HCT116 (cell line): ENCODE measurements at regions not wholly inside any gene's neighbourhood (a gene's known extent, or its start where the extent isn't known, plus 50 kb on each side); places are given as distances from the start of the nearest gene placed in this dataset.

ENCODE experiments used
- ATAC-seq: fragments of 200-7000 bp; cut with Tn5 transposase; 2 replicates; pipeline ENCODE4 v1.9.1; 2020; ENCODE audit warnings: mild to moderate bottlenecking, moderate library complexity
- BruUV-seq: library from RNA; stranded (reverse); fragments of 400-500 nt; replicated peaks from 2 replicates; lab custom pipeline; 2021; lab: Mats Ljungman, UMichigan
- CTCF ChIA-PET: fragments of 300-600 bp; sonication (Branson Sonifier 250); formaldehyde crosslinking; loops from one replicate; lab custom pipeline; 2021; ENCODE audit warnings: antibody characterized with exemption; lab: Charles Lee
- POLR2A ChIA-PET: fragments of 300-600, 350-600 bp; sonication (Branson Sonifier 250); formaldehyde crosslinking; loops from one replicate; lab custom pipeline; 2021; ENCODE audit warnings: antibody characterized with exemption; lab: Charles Lee
- RAD21 ChIA-PET, 2 experiments: fragments of 300-600 bp; sonication (Branson Sonifier 250); formaldehyde crosslinking; loops; one replicate each; lab custom pipeline; 2023; ENCODE audit warnings: low total read pairs in 2 of 2; ENCODE audit not compliant: uncharacterized antibody in 2 of 2, unreplicated experiment in 2 of 2, low non-redundant PET in 1 of 2; lab: Charles Lee
- DNase-seq: peaks from one replicate; pipeline ENCODE4 v3.0.0-alpha.2; 2010; ENCODE audit warnings: low read depth, low spot score
- H2AFZ ChIP-seq: fragments of 200-600 bp; shearing (Covaris generic), sonication (generic); 2 replicates; pipeline ENCODE4 v1.6.1; 2017; ENCODE audit warnings: low read depth, mixed run types, mixed read lengths, antibody characterized with exemption, low read length; ENCODE audit not compliant: poor library complexity, severe bottlenecking
- H3K27ac ChIP-seq: 2 replicates; pipeline ENCODE4 v1.5.1; 2012; ENCODE audit warnings: low read depth, low read length
- H3K27me3 ChIP-seq: fragments of 200-600 bp; sonication (generic); 2 replicates; pipeline ENCODE4 v1.6.1; 2016; ENCODE audit warnings: mixed run types, low read length, mixed read lengths; ENCODE audit not compliant: insufficient read depth
- H3K36me3 ChIP-seq, 2 experiments: fragments of 200-500 bp in 1 of 2; fragments of 200-600 bp in 1 of 2; sonication (Bioruptor generic) in 1 of 2; sonication (generic) in 1 of 2; 2 replicates each; pipeline versions ENCODE4 v1.5.1 to v1.6.1; 2014 to 2016; ENCODE audit warnings: low read length in 2 of 2, inconsistent platforms in 1 of 2, mixed read lengths in 1 of 2, mixed run types in 1 of 2; ENCODE audit not compliant: insufficient read depth in 2 of 2, control insufficient read depth in 1 of 2
- H3K4me1 ChIP-seq, 2 experiments: fragments of 200-600 bp in 1 of 2; sonication (generic) in 1 of 2; 2 replicates each; pipeline versions ENCODE4 v1.5.1 to v1.6.1; 2012 to 2017; ENCODE audit warnings: low read length in 2 of 2, inconsistent platforms in 1 of 2, mild to moderate bottlenecking in 1 of 2, mixed read lengths in 1 of 2, mixed run types in 1 of 2, moderate library complexity in 1 of 2; ENCODE audit not compliant: insufficient read depth in 2 of 2, control insufficient read depth in 1 of 2
- H3K4me2 ChIP-seq: fragments of 200-600 bp; sonication (generic); 2 replicates; pipeline ENCODE4 v1.6.1; 2017; ENCODE audit warnings: mixed run types, low read length, mixed read lengths
- H3K4me3 ChIP-seq, 2 experiments: fragments of 200-600 bp in 1 of 2; sonication (generic) in 1 of 2; replicated peaks in 1 of 2; 2 replicates each; pipeline ENCODE4 v1.5.1; 2011 to 2016; ENCODE audit warnings: low read length in 2 of 2, control low read depth in 1 of 2, low read depth in 1 of 2, mild to moderate bottlenecking in 1 of 2, mixed read lengths in 1 of 2, mixed run types in 1 of 2
- H3K79me2 ChIP-seq: fragments of 200-600 bp; sonication (generic); 2 replicates; pipeline ENCODE4 v1.6.1; 2017; ENCODE audit warnings: mild to moderate bottlenecking, mixed run types, low read length, moderate library complexity, mixed read lengths; ENCODE audit not compliant: insufficient read depth
- H3K9ac ChIP-seq: fragments of 200-600 bp; sonication (generic); 2 replicates; pipeline ENCODE4 v1.6.1; 2016; ENCODE audit warnings: low read length, mixed read lengths
- H3K9me2 ChIP-seq: fragments of 200-600 bp; sonication (generic), shearing (Covaris generic); 2 replicates; pipeline ENCODE4 v1.6.1; 2017; ENCODE audit warnings: mixed run types, mild to moderate bottlenecking, moderate library complexity; ENCODE audit not compliant: insufficient read depth
- H3K9me3 ChIP-seq, 2 experiments: fragments of 200-500 bp in 1 of 2; fragments of 200-600 bp in 1 of 2; sonication (Bioruptor generic) in 1 of 2; sonication (generic) in 1 of 2; 2 replicates each; pipeline ENCODE4 v1.6.1; 2014 to 2017; ENCODE audit warnings: low read length in 2 of 2, mixed read lengths in 2 of 2, inconsistent platforms in 1 of 2, low read depth in 1 of 2, mild to moderate bottlenecking in 1 of 2, mixed run types in 1 of 2, moderate library complexity in 1 of 2; ENCODE audit not compliant: control insufficient read depth in 1 of 2, insufficient read depth in 1 of 2
- H4K20me1 ChIP-seq: fragments of 200-600 bp; sonication (generic), shearing (Covaris generic); 2 replicates; pipeline ENCODE4 v1.6.1; 2017; ENCODE audit warnings: mixed run types, mild to moderate bottlenecking, moderate library complexity; ENCODE audit not compliant: insufficient read depth
- ATF3 ChIP-seq: IDR thresholded peaks from 2 replicates; pipeline ENCODE4 v1.6.1; 2012
- CEBPB ChIP-seq: IDR thresholded peaks from 2 replicates; pipeline ENCODE4 v1.6.1; 2012; ENCODE audit warnings: low read depth
- CTCF ChIP-seq, 3 experiments: fragments of 200-600 bp in 1 of 3; sonication (generic) in 1 of 3; IDR thresholded peaks in 2 of 3; conservative IDR thresholded peaks in 1 of 3; 2 replicates each; pipeline ENCODE4 v1.5.1; 2012 to 2017; ENCODE audit warnings: low read depth in 2 of 3, low read length in 2 of 3, antibody characterized with exemption in 1 of 3, borderline replicate concordance in 1 of 3, control low read depth in 1 of 3, mild to moderate bottlenecking in 1 of 3, mixed read lengths in 1 of 3, mixed run types in 1 of 3, moderate library complexity in 1 of 3; ENCODE audit not compliant: insufficient read depth in 1 of 3
- EGR1 ChIP-seq: IDR thresholded peaks from 2 replicates; pipeline ENCODE4 v1.6.1; 2012; ENCODE audit warnings: low read depth
- EZH2 ChIP-seq: fragments of 200-600 bp; sonication (generic); IDR thresholded peaks from 2 replicates; pipeline ENCODE4 v1.6.1; 2017; ENCODE audit warnings: antibody characterized with exemption, mixed run types
- FOSL1 ChIP-seq: IDR thresholded peaks from 2 replicates; pipeline ENCODE4 v1.6.1; 2012; ENCODE audit warnings: low read depth
- MAX ChIP-seq: IDR thresholded peaks from 2 replicates; pipeline ENCODE4 v1.6.1; 2012
- POLR2A ChIP-seq: IDR thresholded peaks from 2 replicates; pipeline ENCODE4 v1.7.0; 2011; ENCODE audit warnings: borderline replicate concordance; ENCODE audit not compliant: insufficient read depth, insufficient read length; ENCODE audit errors: extremely low read depth
- RAD21 ChIP-seq: IDR thresholded peaks from 2 replicates; pipeline ENCODE4 v1.6.1; 2012; ENCODE audit warnings: low read depth, mild to moderate bottlenecking
- REST ChIP-seq: IDR thresholded peaks from 2 replicates; pipeline ENCODE4 v1.6.1; 2012; ENCODE audit warnings: low read depth
- SIN3A ChIP-seq: IDR thresholded peaks from 2 replicates; pipeline ENCODE4 v1.6.1; 2012; ENCODE audit warnings: low read depth
- SP1 ChIP-seq: IDR thresholded peaks from 2 replicates; pipeline ENCODE4 v1.6.1; 2012; ENCODE audit warnings: low read depth
- SRF ChIP-seq: IDR thresholded peaks from 2 replicates; pipeline ENCODE4 v1.6.1; 2012; ENCODE audit warnings: low read depth
- YY1 ChIP-seq: IDR thresholded peaks from 2 replicates; pipeline ENCODE4 v1.6.1; 2011; ENCODE audit warnings: low read length, low read depth, moderate library complexity, mild to moderate bottlenecking; ENCODE audit not compliant: insufficient replicate concordance; ENCODE audit errors: extremely low read depth
- ZBTB33 ChIP-seq: IDR thresholded peaks from 2 replicates; pipeline ENCODE4 v1.6.1; 2011; ENCODE audit warnings: mild to moderate bottlenecking, low read length, moderate library complexity; ENCODE audit not compliant: insufficient replicate concordance; ENCODE audit errors: extremely low read depth
- ZNF274 ChIP-seq: fragments of 200-500 bp; sonication (Bioruptor generic); IDR thresholded peaks from 2 replicates; pipeline ENCODE4 v1.6.1; 2014; ENCODE audit warnings: mild to moderate bottlenecking, low read depth, low read length, inconsistent platforms
- intact Hi-C: fragments of 100-400 bp; cut with micrococcal nuclease; formaldehyde crosslinking; loops from 2 replicates; pipeline ENCODE4 v1.10.0; 2022

- POLR2A ChIA-PET, result no interaction called here
- Histone ChIP-seq H3K27me3 (no peaks in the 10 kb centered on the region), H3K27ac (no peak overlapping the region), H3K36me3 (no peaks in the 10 kb centered on the region), H3K9ac (no peak overlapping the region), H2AFZ (no peak overlapping the region), H3K4me2 (no peak overlapping the region), H3K9me2 (no peaks in the 10 kb centered on the region), H3K9me3 (no peaks in the 10 kb centered on the region), H4K20me1 (no peaks in the 10 kb centered on the region), H3K4me1 (peaks cover 0 to 24% of the 10 kb centered on the region in 2 experiments; a peak in 2 of 4 replicates), H3K4me3 (no peak overlapping the region), H3K79me2 (no peaks in the 10 kb centered on the region)
- intact Hi-C loops, result no loop called here
- CTCF ChIA-PET, result interaction anchor here (2.4 to 3.0 kb wide), 2 partner anchors 110 to 148 kb away, joined by 11 to 18 read pairs; no protein-coding TSS in a partner anchor
- RAD21 ChIA-PET, result no interaction called here
- DNase-seq (no peak), ATAC-seq (no peak)
- BruUV-seq, result no TSS peak
- TF ChIP-seq SRF (no peak), ZBTB33 (no peak), CTCF (IDR thresholded peaks at IDR 0.05 in 2 of 3, conservative IDR thresholded peaks at IDR 0.05 in 1 of 3; ENCODE audit: borderline replicate concordance in 1 of 3, insufficient read depth in 1 of 3, low read depth in 2 of 3, low read length in 2 of 3) (no peak), CEBPB (no peak), SP1 (no peak), FOSL1 (no peak), YY1 (no peak), SIN3A (no peak), ATF3 (no peak), REST (no peak), EGR1 (no peak), POLR2A (no peak), ZNF274 (no peak), RAD21 (no peak), MAX (no peak), EZH2 (no peak)
These were observed 99.4 kb upstream of the PODXL start for GRCh38 chr7:131655866-131656265.
